OCI-LY3 (cell line): ENCODE measurements at regions not wholly inside any gene's neighbourhood (a gene's known extent, or its start where the extent isn't known, plus 50 kb on each side); places are given as distances from the start of the nearest gene placed in this dataset.

ENCODE experiments used
- EZH2phosphoT487 ChIP-seq: fragments of 200-600 bp; shearing (Covaris generic); IDR thresholded peaks from 2 replicates; pipeline ENCODE4 v1.6.1; 2018; ENCODE audit warnings: antibody characterized with exemption, mixed run types, low read depth
- TF ChIP-seq, protein P1 (sequence below): fragments of 200-600, 300-600 bp; sonication (generic); IDR thresholded peaks from 2 replicates; pipeline ENCODE4 v1.5.1; 2014; ENCODE audit warnings: antibody characterized with exemption, low read length, low read depth

- TF ChIP-seq, protein P1, sequence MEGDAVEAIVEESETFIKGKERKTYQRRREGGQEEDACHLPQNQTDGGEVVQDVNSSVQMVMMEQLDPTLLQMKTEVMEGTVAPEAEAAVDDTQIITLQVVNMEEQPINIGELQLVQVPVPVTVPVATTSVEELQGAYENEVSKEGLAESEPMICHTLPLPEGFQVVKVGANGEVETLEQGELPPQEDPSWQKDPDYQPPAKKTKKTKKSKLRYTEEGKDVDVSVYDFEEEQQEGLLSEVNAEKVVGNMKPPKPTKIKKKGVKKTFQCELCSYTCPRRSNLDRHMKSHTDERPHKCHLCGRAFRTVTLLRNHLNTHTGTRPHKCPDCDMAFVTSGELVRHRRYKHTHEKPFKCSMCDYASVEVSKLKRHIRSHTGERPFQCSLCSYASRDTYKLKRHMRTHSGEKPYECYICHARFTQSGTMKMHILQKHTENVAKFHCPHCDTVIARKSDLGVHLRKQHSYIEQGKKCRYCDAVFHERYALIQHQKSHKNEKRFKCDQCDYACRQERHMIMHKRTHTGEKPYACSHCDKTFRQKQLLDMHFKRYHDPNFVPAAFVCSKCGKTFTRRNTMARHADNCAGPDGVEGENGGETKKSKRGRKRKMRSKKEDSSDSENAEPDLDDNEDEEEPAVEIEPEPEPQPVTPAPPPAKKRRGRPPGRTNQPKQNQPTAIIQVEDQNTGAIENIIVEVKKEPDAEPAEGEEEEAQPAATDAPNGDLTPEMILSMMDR, result no peak
- TF ChIP-seq EZH2phosphoT487, result no peak
These were observed 103.4 kb downstream of the SAMD9 start for GRCh38 chr7:93014410-93014809.
